A673 (cell line): ENCODE measurements at regions not wholly inside any gene's neighbourhood (a gene's known extent, or its start where the extent isn't known, plus 50 kb on each side); places are given as distances from the start of the nearest gene placed in this dataset.
"Not testable (repeated sequence)": the region's sequence is repeated elsewhere in the genome, so short reads cannot be mapped to it uniquely, and the experiment has no call there.

Source experiments
- EZH2 ChIP-seq: fragments of 200-600 bp; sonication (generic); IDR thresholded peaks from 2 replicates; pipeline ENCODE4 v1.6.1; 2017; ENCODE audit warnings: borderline replicate concordance, low read depth, mild to moderate bottlenecking, mixed read lengths, antibody characterized with exemption, low read length; ENCODE audit not compliant: poor library complexity, severe bottlenecking
- TF ChIP-seq, protein P1 (sequence below): fragments of 300-800, 200-600 bp; sonication (generic); conservative IDR thresholded peaks from 2 replicates; pipeline ENCODE4 v1.5.1; 2017; ENCODE audit warnings: low read depth, mild to moderate bottlenecking, antibody characterized with exemption, low read length, moderate library complexity, mixed read lengths

DNA sequence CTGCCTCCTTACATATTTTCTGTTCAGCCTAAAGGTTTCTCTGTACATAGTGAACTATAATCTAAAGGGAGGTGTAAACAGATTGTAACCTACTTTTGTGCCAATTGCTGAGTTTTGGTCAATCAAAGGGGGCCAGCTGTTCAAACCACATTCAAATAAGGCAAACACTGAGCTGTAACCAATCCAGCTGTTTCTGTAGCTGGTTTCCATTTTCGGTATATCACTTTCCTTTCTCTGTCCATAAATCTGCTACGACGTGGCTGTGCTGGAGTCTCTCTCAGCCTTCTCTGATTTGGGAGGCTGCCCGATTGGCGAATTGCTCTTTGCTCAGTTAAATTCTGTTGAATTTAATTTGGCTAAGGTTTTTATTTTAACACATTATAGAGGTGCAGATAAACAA is 790.1 kb upstream of the TPTE start:
- TF ChIP-seq, protein P1, sequence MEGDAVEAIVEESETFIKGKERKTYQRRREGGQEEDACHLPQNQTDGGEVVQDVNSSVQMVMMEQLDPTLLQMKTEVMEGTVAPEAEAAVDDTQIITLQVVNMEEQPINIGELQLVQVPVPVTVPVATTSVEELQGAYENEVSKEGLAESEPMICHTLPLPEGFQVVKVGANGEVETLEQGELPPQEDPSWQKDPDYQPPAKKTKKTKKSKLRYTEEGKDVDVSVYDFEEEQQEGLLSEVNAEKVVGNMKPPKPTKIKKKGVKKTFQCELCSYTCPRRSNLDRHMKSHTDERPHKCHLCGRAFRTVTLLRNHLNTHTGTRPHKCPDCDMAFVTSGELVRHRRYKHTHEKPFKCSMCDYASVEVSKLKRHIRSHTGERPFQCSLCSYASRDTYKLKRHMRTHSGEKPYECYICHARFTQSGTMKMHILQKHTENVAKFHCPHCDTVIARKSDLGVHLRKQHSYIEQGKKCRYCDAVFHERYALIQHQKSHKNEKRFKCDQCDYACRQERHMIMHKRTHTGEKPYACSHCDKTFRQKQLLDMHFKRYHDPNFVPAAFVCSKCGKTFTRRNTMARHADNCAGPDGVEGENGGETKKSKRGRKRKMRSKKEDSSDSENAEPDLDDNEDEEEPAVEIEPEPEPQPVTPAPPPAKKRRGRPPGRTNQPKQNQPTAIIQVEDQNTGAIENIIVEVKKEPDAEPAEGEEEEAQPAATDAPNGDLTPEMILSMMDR, result not testable (repeated sequence)
- not testable (repeated sequence) for TF ChIP-seq EZH2
